ENCODE measurements at regions not wholly inside any gene's neighbourhood (a gene's known extent, or its start where the extent isn't known, plus 50 kb on each side); places are given as distances from the start of the nearest gene placed in this dataset.

DNA sequence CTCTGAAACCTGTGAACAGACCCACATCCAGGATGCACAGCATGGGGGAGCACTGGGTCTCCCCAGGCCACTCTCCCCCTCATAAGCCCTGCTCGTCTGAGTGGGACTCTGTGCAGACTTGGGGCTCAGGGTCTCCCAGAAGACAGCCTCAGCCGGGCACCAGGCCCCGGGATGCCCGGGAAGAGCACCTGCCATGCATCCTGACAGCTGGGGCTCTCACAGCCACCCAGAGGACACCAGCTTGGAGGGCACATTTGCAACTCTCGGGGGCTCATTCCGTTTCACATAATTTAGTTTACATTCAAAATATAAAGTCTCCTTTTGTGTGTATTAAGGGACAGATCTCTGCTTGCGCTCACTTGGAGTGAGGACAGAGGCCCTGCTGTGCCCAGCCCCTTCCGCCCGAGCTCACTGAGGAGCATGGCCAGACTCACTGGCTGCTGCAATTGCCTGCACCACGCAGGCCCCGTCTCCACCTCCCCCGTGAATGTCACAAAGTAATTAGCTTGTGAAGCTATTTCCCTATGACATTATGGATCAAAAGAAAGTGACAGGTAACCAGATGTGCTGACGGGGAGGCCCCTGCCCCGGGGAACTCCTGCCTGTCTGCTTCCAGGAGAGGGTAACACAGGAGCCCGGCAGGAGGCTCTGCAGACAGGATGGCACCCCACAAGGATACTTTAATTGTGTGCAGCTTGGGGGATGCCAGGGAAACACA, 275.6 kb downstream of the BRD1 start:
- ATAC-seq (no peak), DNase-seq (no peak)
- TF ChIP-seq, protein P1, sequence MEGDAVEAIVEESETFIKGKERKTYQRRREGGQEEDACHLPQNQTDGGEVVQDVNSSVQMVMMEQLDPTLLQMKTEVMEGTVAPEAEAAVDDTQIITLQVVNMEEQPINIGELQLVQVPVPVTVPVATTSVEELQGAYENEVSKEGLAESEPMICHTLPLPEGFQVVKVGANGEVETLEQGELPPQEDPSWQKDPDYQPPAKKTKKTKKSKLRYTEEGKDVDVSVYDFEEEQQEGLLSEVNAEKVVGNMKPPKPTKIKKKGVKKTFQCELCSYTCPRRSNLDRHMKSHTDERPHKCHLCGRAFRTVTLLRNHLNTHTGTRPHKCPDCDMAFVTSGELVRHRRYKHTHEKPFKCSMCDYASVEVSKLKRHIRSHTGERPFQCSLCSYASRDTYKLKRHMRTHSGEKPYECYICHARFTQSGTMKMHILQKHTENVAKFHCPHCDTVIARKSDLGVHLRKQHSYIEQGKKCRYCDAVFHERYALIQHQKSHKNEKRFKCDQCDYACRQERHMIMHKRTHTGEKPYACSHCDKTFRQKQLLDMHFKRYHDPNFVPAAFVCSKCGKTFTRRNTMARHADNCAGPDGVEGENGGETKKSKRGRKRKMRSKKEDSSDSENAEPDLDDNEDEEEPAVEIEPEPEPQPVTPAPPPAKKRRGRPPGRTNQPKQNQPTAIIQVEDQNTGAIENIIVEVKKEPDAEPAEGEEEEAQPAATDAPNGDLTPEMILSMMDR (IDR thresholded peaks at IDR 0.05), result no peak
- H3K4me1 ChIP-seq (ENCODE audit: control insufficient read depth, insufficient read depth, low read length), result no peaks in the 10 kb centered on the region
- H3K4me3 Mint-ChIP-seq, result no peak overlapping the region
- H3K9me3 Mint-ChIP-seq, result no peaks in the 10 kb centered on the region
- peaks cover 9% of the 10 kb centered on the region for H3K9me3 ChIP-seq (ENCODE audit: control insufficient read depth, insufficient read depth, low read length)
- H3K4me1 Mint-ChIP-seq, result peaks cover 3 to 24% of the 10 kb centered on the region in 2 donors
- no peaks in the 10 kb centered on the region for H3K36me3 Mint-ChIP-seq
- no peak overlapping the region for H3K27ac ChIP-seq (ENCODE audit: low read length)
- H3K27me3 Mint-ChIP-seq (ENCODE audit: low read depth in 2 of 2), result no peaks in the 10 kb centered on the region
- H3K27ac Mint-ChIP-seq, result no peak overlapping the region
- intact Hi-C loops (cut with micrococcal nuclease), result no loop called here
- 90% methylated on average over 15 of the region's 15 CpGs for WGBS (ENCODE audit: insufficient coverage)
- H3K36me3 ChIP-seq (ENCODE audit: control insufficient read depth, insufficient read depth, low read length), result no peaks in the 10 kb centered on the region
- no peaks in the 10 kb centered on the region for H3K27me3 ChIP-seq (ENCODE audit: control insufficient read depth, insufficient read depth, low read length)
- H3K4me3 ChIP-seq (ENCODE audit: low read length), result no peak overlapping the region

- TF ChIP-seq, protein P1 (IDR thresholded peaks at IDR 0.05), result no peak
- Histone ChIP-seq H3K9me3 (ENCODE audit: control insufficient read depth, insufficient read depth, low read length) (peaks cover 9% of the 10 kb centered on the region), H3K27ac (ENCODE audit: low read length) (no peak overlapping the region), H3K27me3 (ENCODE audit: control insufficient read depth, insufficient read depth, low read length) (no peaks in the 10 kb centered on the region), H3K4me3 (ENCODE audit: low read length) (no peak overlapping the region), H3K4me1 (ENCODE audit: control insufficient read depth, insufficient read depth, low read length) (no peaks in the 10 kb centered on the region), H3K36me3 (ENCODE audit: control insufficient read depth, insufficient read depth, low read length) (no peaks in the 10 kb centered on the region)
- Mint-ChIP-seq H3K27ac (no peak overlapping the region), H3K36me3 (no peaks in the 10 kb centered on the region), H3K4me3 (no peak overlapping the region), H3K4me1 (peaks cover 4 to 27% of the 10 kb centered on the region in 2 donors), H3K9me3 (no peaks in the 10 kb centered on the region), H3K27me3 (ENCODE audit: low read depth in 2 of 2) (no peaks in the 10 kb centered on the region)
- no peak for DNase-seq
- intact Hi-C loops (cut with micrococcal nuclease), result no loop called here
- ATAC-seq, result no peak
- 96% methylated on average over 10 of the region's 10 CpGs for WGBS (ENCODE audit: insufficient coverage)
Measured at GRCh38 chr22:49551446-49551845, 276.2 kb downstream of the BRD1 start.

DNA sequence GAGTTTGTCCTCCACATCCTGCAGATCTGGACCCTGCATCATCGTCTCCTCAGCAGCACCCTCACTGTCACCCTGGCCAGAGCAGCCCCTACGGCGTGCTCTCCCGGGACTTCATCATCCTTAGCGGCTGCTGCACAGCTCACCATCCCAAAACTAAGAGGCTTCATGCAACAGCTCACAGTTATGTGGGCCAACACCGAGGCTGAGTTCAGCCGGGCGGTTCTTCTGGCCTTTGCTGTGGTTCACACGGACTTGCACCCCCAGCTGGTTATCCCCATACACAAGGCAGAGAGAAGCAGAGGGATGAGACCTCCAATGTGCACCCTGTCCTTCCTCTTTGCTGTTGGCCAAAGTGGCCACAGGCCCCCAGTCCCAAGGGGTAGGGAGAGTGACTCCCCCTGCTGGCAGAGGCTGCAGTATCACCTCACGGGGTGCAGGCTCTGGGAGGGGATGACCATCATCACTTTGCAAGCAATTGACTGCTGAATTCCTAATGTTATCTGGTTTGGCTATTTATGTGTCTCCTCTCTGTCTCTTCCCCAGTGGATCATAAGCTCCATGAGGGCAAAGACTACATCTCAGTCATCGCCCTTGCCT, 276.8 kb downstream of the BRD1 start:
- Mint-ChIP-seq H3K27ac (no peak overlapping the region), H3K4me1 (peaks cover 4 to 32% of the 10 kb centered on the region in 2 donors), H3K9me3 (no peaks in the 10 kb centered on the region), H3K4me3 (no peak overlapping the region), H3K36me3 (no peaks in the 10 kb centered on the region), H3K27me3 (ENCODE audit: low read depth in 2 of 2) (no peaks in the 10 kb centered on the region)
- H3K4me3 ChIP-seq (ENCODE audit: low read length), result no peak overlapping the region
- H3K4me1 ChIP-seq (ENCODE audit: control insufficient read depth, insufficient read depth, low read length), result no peaks in the 10 kb centered on the region
- H3K27ac ChIP-seq (ENCODE audit: low read length), result no peak overlapping the region
- H3K27me3 ChIP-seq (ENCODE audit: control insufficient read depth, insufficient read depth, low read length), result no peaks in the 10 kb centered on the region
- ATAC-seq (no peak), DNase-seq (no peak)
- 95% methylated on average over 11 of the region's 11 CpGs for WGBS (ENCODE audit: insufficient coverage)
- TF ChIP-seq, protein P1 (IDR thresholded peaks at IDR 0.05), result no peak
- H3K9me3 ChIP-seq (ENCODE audit: control insufficient read depth, insufficient read depth, low read length), result peaks cover 9% of the 10 kb centered on the region
- intact Hi-C loops (cut with micrococcal nuclease), result no loop called here
- no peaks in the 10 kb centered on the region for H3K36me3 ChIP-seq (ENCODE audit: control insufficient read depth, insufficient read depth, low read length)

GRCh38 chr22:49550141-49550430, 277.6 kb downstream of the BRD1 start:
- peaks cover 4 to 32% of the 10 kb centered on the region in 2 donors for H3K4me1 Mint-ChIP-seq
- no peak for DNase-seq
- Histone ChIP-seq H3K36me3 (ENCODE audit: control insufficient read depth, insufficient read depth, low read length) (no peaks in the 10 kb centered on the region), H3K27ac (ENCODE audit: low read length) (no peak overlapping the region), H3K4me1 (ENCODE audit: control insufficient read depth, insufficient read depth, low read length) (no peaks in the 10 kb centered on the region), H3K9me3 (ENCODE audit: control insufficient read depth, insufficient read depth, low read length) (peaks cover 9% of the 10 kb centered on the region), H3K27me3 (ENCODE audit: control insufficient read depth, insufficient read depth, low read length) (no peaks in the 10 kb centered on the region), H3K4me3 (ENCODE audit: low read length) (no peak overlapping the region)
- no peak overlapping the region for H3K27ac Mint-ChIP-seq
- intact Hi-C loops (cut with micrococcal nuclease), result no loop called here
- no peaks in the 10 kb centered on the region for H3K27me3 Mint-ChIP-seq (ENCODE audit: low read depth in 2 of 2)
- no peaks in the 10 kb centered on the region for H3K36me3 Mint-ChIP-seq
- ATAC-seq, result no peak
- WGBS (ENCODE audit: insufficient coverage), result 99% methylated on average over 3 of the region's 3 CpGs
- H3K9me3 Mint-ChIP-seq, result no peaks in the 10 kb centered on the region
- TF ChIP-seq, protein P1 (IDR thresholded peaks at IDR 0.05), result no peak
- no peak overlapping the region for H3K4me3 Mint-ChIP-seq
